GM21786 (cell line): ENCODE measurements at regions not wholly inside any gene's neighbourhood (a gene's known extent, or its start where the extent isn't known, plus 50 kb on each side); places are given as distances from the start of the nearest gene placed in this dataset.

Source experiments
- ATAC-seq: cut with Tn5 transposase; IDR thresholded peaks from one replicate; pipeline ENCODE4 v1.9.1; 2021; ENCODE audit not compliant: unreplicated experiment

GRCh38 chr6:14063756-14064155, 53.8 kb upstream of the CD83 start:
- no peak for ATAC-seq

GRCh38 chr6:14065350-14065749, 52.2 kb upstream of the CD83 start:
- no peak for ATAC-seq

GRCh38 chr6:14066782-14067406, 50.7 kb upstream of the CD83 start:
- peak; percentile 65 for ATAC-seq

GRCh38 chr6:14067656-14068055, 49.9 kb upstream of the CD83 start:
- no peak for ATAC-seq
